GM12875 (cell line): ENCODE measurements at regions not wholly inside any gene's neighbourhood (a gene's known extent, or its start where the extent isn't known, plus 50 kb on each side); places are given as distances from the start of the nearest gene placed in this dataset.

ENCODE experiments used
- H3K4me3 ChIP-seq: one replicate; pipeline ENCODE4 v1.5.1; 2011; ENCODE audit warnings: low read depth, low read length, control low read depth
- TF ChIP-seq, protein P1 (sequence below): IDR thresholded peaks from 2 replicates; pipeline ENCODE4 v1.5.1; 2011; ENCODE audit warnings: low read depth, mild to moderate bottlenecking, control low read depth, inconsistent platforms, low read length, moderate library complexity, borderline replicate concordance; ENCODE audit not compliant: insufficient read depth

DNA sequence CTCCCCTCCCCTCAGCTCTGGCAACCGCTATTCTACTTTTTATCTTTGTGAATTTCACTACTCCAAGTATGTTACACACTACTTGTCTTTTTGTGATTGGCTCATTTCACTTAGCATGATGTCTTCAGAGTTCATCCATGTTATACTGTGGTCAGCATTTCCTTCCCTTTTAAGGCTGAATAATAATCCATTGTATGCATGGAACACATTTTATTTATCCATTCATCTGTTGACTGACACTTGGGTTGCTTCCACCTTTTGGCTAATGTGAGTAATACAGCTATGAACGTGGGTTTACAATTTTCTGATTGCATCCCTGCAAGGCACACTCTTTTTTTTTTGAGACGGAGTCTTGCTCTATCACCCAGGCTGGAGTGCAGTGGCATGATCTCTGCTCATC lies 53.0 kb upstream of the FUT8 start:
- TF ChIP-seq, protein P1, sequence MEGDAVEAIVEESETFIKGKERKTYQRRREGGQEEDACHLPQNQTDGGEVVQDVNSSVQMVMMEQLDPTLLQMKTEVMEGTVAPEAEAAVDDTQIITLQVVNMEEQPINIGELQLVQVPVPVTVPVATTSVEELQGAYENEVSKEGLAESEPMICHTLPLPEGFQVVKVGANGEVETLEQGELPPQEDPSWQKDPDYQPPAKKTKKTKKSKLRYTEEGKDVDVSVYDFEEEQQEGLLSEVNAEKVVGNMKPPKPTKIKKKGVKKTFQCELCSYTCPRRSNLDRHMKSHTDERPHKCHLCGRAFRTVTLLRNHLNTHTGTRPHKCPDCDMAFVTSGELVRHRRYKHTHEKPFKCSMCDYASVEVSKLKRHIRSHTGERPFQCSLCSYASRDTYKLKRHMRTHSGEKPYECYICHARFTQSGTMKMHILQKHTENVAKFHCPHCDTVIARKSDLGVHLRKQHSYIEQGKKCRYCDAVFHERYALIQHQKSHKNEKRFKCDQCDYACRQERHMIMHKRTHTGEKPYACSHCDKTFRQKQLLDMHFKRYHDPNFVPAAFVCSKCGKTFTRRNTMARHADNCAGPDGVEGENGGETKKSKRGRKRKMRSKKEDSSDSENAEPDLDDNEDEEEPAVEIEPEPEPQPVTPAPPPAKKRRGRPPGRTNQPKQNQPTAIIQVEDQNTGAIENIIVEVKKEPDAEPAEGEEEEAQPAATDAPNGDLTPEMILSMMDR: no peak
- H3K4me3 ChIP-seq: no peak overlapping the region

DNA sequence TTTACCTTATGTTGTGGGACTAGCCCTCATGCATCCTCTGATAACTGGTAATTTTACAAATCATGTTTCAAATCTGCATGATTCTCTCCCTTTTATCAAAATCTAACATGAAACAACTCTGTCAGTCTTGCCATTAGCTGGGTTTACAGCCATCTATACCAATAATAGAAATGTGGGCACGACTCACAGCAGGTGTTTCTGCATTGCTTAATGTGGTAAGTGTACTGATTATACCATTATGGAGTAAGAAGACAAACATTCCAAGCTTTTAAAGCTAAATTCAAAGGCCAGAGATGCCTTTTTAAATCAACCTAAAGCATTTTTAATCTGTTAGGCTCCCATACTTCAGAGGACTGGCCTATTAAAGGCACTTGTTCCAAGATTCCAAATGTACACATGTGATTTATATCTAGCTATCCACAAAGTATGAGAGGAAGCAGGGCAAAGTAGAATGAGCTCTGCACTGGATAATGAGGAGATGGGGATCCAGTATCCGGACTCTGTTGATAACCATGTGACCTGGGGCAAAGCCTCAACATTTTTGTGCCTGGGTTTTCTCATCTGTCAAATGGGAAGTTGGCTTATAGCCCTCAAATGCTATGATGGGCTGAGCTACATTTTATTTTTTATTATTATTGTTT lies 52.3 kb upstream of the FUT8 start:
- H3K4me3 ChIP-seq: no peak overlapping the region
- TF ChIP-seq, protein P1: no peak

DNA sequence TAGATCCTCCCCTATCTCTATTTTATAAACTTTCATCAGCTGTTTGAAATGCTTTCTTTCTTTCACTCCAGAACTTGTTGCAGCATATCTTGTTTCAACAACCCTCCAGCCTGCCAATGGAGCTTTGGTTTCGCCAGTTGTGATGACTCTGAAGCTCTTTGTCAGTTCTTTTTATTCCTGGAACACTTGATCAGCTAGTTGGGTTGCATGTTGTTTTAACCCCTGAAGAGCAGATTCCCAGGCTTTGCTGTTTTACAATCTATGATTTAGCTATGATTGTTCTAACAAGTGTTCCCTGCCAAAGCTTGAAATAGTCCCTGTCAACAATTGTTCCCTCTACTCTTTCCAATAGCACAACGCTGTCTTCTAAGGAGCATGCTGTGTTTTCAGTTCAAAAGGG lies 50.6 kb upstream of the FUT8 start:
- H3K4me3 ChIP-seq: no peak overlapping the region
- TF ChIP-seq, protein P1: no peak
